HEK293T (cell line): ENCODE measurements at regions not wholly inside any gene's neighbourhood (a gene's known extent, or its start where the extent isn't known, plus 50 kb on each side); places are given as distances from the start of the nearest gene placed in this dataset.

Experiments
- CTCF ChIA-PET: fragments of 350-600 bp; formaldehyde crosslinking; extraction: SDS; loops from one replicate; lab custom pipeline; 2021; ENCODE audit warnings: antibody characterized with exemption, inconsistent platforms; lab: Yijun Ruan, JAX
- POLR2A ChIA-PET: fragments of 350-600 bp; formaldehyde crosslinking; extraction: SDS; loops from one replicate; lab custom pipeline; 2020; ENCODE audit warnings: antibody characterized with exemption, inconsistent platforms; lab: Yijun Ruan, JAX
- DNase-seq: peaks from one replicate; pipeline ENCODE4 v3.0.0; 2012; ENCODE audit warnings: mixed read lengths; ENCODE audit errors: extremely low spot score
- ARNT ChIP-seq: fragments of 450-650 bp; IDR thresholded peaks from 2 replicates; pipeline ENCODE4 v1.6.1; 2017; ENCODE audit warnings: mild to moderate bottlenecking
- BHLHE40 ChIP-seq: fragments of 450-650 bp; IDR thresholded peaks from 2 replicates; pipeline ENCODE4 v1.6.1; 2016; ENCODE audit warnings: mild to moderate bottlenecking, moderate library complexity, borderline replicate concordance
- CTBP1 ChIP-seq: fragments of 450-650 bp; IDR thresholded peaks from 2 replicates; pipeline ENCODE4 v1.6.1; 2016; ENCODE audit warnings: borderline replicate concordance
- ELF4 ChIP-seq: fragments of 450-650 bp; IDR thresholded peaks from 2 replicates; pipeline ENCODE4 v1.6.1; 2017; ENCODE audit warnings: antibody characterized with exemption
- FOXA1 ChIP-seq: fragments of 450-650 bp; IDR thresholded peaks from 2 replicates; pipeline ENCODE4 v1.6.1; 2016; ENCODE audit warnings: mild to moderate bottlenecking
- FOXK2 ChIP-seq: fragments of 450-650 bp; IDR thresholded peaks from 2 replicates; pipeline ENCODE4 v1.6.1; 2016; ENCODE audit warnings: mild to moderate bottlenecking
- FOXM1 ChIP-seq: fragments of 450-650 bp; IDR thresholded peaks from 2 replicates; pipeline ENCODE4 v1.6.1; 2017; ENCODE audit warnings: mild to moderate bottlenecking, borderline replicate concordance
- HDGF ChIP-seq: fragments of 450-650 bp; IDR thresholded peaks from 2 replicates; pipeline ENCODE4 v1.6.1; 2017; ENCODE audit warnings: antibody characterized with exemption, borderline replicate concordance
- L3MBTL2 ChIP-seq: fragments of 450-650 bp; conservative IDR thresholded peaks from 2 replicates; pipeline ENCODE4 v1.6.1; 2016; ENCODE audit warnings: mild to moderate bottlenecking
- LEF1 ChIP-seq: fragments of 450-650 bp; IDR thresholded peaks from 2 replicates; pipeline ENCODE4 v1.6.1; 2017; ENCODE audit warnings: mild to moderate bottlenecking, borderline replicate concordance
- SP1 ChIP-seq: fragments of 450-650 bp; IDR thresholded peaks from 2 replicates; pipeline ENCODE4 v1.6.1; 2017
- TF ChIP-seq, protein P1 (sequence below): fragments of 450-650 bp; IDR thresholded peaks from 2 replicates; pipeline ENCODE4 v1.6.1; 2016

DNA sequence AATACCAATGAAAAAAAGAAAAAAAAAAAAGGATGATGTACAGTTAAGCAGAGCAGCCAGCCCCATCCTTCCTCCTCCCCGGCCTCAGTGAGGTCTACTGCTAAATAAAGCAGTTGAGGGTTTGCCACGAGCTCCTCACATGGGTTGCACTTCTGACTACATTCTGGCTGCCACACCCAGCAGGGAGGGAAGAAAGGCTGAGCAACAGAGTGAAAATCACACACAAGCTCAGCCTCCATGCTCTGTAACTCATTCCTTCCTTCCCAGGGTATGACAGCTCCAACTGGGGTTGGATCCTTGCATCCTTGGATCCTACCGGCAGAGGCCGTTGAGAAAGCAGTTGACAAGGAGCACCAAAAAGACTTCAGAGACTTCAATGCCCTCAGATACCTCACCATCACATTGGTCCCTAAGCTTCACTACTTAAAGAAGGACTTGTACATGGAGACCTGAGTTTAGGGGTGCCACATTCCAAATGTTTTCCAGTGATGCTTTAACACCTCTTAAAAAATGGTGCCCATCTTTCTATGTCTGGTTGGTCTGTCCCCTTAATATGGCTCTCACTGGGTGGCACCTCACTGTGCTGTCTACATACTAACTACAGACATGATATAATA, 52.9 kb upstream of the PIK3CG start:
- DNase-seq = no peak
- TF ChIP-seq ELF4 (no peak), CTBP1 (no peak), HDGF (no peak), BHLHE40 (no peak), FOXA1 (no peak)
- ChIA-PET POLR2A (no interaction called here), CTCF (interaction anchor here (0.6 to 1.0 kb wide), 2 partner anchors 9 to 399 kb away, joined by 3 to 5 read pairs; no protein-coding TSS in a partner anchor)

DNA sequence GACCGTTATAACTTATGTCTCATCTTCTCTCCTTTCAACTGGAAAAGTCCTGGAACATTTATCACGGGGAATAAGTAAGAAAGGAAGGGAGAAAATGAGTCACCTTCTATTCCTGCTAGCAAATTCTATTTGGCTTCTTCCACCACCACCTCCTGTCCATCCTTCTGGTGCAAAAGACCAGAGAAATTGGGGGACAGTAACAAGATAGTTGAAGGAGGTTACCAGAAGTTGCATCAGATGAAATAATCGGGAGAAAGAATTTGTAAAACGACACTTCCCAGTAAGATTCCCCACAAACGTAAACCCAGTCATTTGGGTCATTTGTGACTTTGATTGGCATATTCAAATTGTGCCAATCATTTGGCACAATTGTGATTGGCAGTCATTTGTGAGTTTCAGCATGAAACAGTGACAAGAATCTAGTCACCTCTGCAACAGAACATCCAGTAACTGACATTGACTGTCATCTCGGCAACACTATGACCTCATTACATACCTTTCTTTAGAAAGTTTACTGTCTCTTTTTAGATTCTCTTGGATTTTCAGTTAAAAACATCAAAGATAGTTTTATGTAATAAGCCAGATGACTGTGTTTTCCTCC, 51.3 kb upstream of the PIK3CG start:
- ChIA-PET CTCF (interaction anchor here (0.7 kb wide), 1 partner anchor 28 kb away, joined by 3 read pairs; no protein-coding TSS in a partner anchor), POLR2A (no interaction called here)
- DNase-seq = no peak
- TF ChIP-seq LEF1 = no peak
- TF ChIP-seq, protein P1, sequence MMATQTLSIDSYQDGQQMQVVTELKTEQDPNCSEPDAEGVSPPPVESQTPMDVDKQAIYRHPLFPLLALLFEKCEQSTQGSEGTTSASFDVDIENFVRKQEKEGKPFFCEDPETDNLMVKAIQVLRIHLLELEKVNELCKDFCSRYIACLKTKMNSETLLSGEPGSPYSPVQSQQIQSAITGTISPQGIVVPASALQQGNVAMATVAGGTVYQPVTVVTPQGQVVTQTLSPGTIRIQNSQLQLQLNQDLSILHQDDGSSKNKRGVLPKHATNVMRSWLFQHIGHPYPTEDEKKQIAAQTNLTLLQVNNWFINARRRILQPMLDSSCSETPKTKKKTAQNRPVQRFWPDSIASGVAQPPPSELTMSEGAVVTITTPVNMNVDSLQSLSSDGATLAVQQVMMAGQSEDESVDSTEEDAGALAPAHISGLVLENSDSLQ = peak; percentile 56; the same call in 1 of the 2 replicates

DNA sequence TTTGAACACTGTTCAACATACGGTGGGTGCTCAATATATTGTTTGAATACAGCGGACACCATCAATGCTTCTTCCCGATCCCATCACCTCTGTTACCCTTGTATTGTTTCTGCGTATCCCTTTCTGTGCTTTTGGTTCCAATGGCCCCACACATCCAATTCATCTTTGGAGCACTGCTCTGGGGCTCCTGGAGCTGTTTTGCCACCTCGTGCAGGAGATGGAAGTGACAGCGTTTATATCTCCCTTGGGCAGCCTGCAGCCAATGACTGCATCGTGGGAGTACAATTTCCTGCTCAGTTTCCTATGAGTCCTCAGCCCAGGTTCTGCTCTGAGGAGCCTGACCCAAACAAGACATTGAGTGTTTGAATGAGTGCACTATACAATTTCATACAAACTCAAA, 50.2 kb upstream of the PIK3CG start:
- CTCF ChIA-PET = no interaction called here
- TF ChIP-seq CTBP1 (no peak), FOXK2 (no peak), HDGF (no peak), SP1 (no peak), ARNT (no peak), FOXA1 (no peak), FOXM1 (no peak), L3MBTL2 (no peak)
- TF ChIP-seq, protein P1 = no peak
- POLR2A ChIA-PET = no interaction called here
- DNase-seq = no peak
